ENCODE measurements at regions not wholly inside any gene's neighbourhood (a gene's known extent, or its start where the extent isn't known, plus 50 kb on each side); places are given as distances from the start of the nearest gene placed in this dataset.
A peak's percentile ranks its signal among the peaks of the same experiment; 100 is the strongest.

- no peak for DNase-seq (ENCODE audit: low spot score)
Measured at GRCh38 chr3:14311729-14312128, 90.7 kb upstream of the SLC6A6 start.

GRCh38 chr3:14312375-14312774 is 90.0 kb upstream of the SLC6A6 start:
- no peak for DNase-seq (ENCODE audit: low spot score)

- no peak for DNase-seq (ENCODE audit: low spot score)
Measured at GRCh38 chr3:14317057-14317553, 85.3 kb upstream of the SLC6A6 start.

GRCh38 chr3:14318646-14319045 is 83.8 kb upstream of the SLC6A6 start:
- no peak for DNase-seq (ENCODE audit: low spot score)

GRCh38 chr3:14319654-14320182 is 82.7 kb upstream of the SLC6A6 start:
- peak; percentile 78 for DNase-seq (ENCODE audit: low spot score)

GRCh38 chr3:14320219-14320618 is 82.2 kb upstream of the SLC6A6 start:
- DNase-seq (ENCODE audit: low spot score): no peak

GRCh38 chr3:14322001-14322400 is 80.4 kb upstream of the SLC6A6 start:
- DNase-seq (ENCODE audit: low spot score): no peak

- DNase-seq (ENCODE audit: low spot score): no peak
Measured at GRCh38 chr3:14322667-14323295, 79.6 kb upstream of the SLC6A6 start.

- no peak for DNase-seq (ENCODE audit: low spot score)
Measured at GRCh38 chr3:14323401-14324223, 78.8 kb upstream of the SLC6A6 start.

- DNase-seq (ENCODE audit: low spot score): peak; percentile 58
Measured at GRCh38 chr3:14324224-14324944, 78.0 kb upstream of the SLC6A6 start.

GRCh38 chr3:14328422-14328821 is 74.0 kb upstream of the SLC6A6 start:
- DNase-seq (ENCODE audit: low spot score): no peak

- DNase-seq (ENCODE audit: low spot score): peak; percentile 88
Measured at GRCh38 chr3:14329116-14329830, 73.1 kb upstream of the SLC6A6 start.

GRCh38 chr3:14329842-14330241 is 72.6 kb upstream of the SLC6A6 start:
- no peak for DNase-seq (ENCODE audit: low spot score)

GRCh38 chr3:14330508-14330907 is 71.9 kb upstream of the SLC6A6 start:
- no peak for DNase-seq (ENCODE audit: low spot score)

- no peak for DNase-seq (ENCODE audit: low spot score)
Measured at GRCh38 chr3:14331251-14331650, 71.2 kb upstream of the SLC6A6 start.

- DNase-seq (ENCODE audit: low spot score): no peak
Measured at GRCh38 chr3:14332392-14332791, 70.0 kb upstream of the SLC6A6 start.

- no peak for DNase-seq (ENCODE audit: low spot score)
Measured at GRCh38 chr3:14333215-14333614, 69.2 kb upstream of the SLC6A6 start.

- no peak for DNase-seq (ENCODE audit: low spot score)
Measured at GRCh38 chr3:14333621-14334020, 68.8 kb upstream of the SLC6A6 start.

GRCh38 chr3:14334136-14334535 is 68.3 kb upstream of the SLC6A6 start:
- DNase-seq (ENCODE audit: low spot score): no peak

GRCh38 chr3:14334936-14335335 is 67.5 kb upstream of the SLC6A6 start:
- no peak for DNase-seq (ENCODE audit: low spot score)

GRCh38 chr3:14335774-14336748 is 66.3 kb upstream of the SLC6A6 start:
- peak; percentile 46 for DNase-seq (ENCODE audit: low spot score)
